Bronchial epithelial cell (primary cell): ENCODE measurements at regions not wholly inside any gene's neighbourhood (a gene's known extent, or its start where the extent isn't known, plus 50 kb on each side); places are given as distances from the start of the nearest gene placed in this dataset.

Source experiments
- DNase-seq: peaks from one replicate; pipeline ENCODE4 v3.0.0-alpha.2; 2010; ENCODE audit warnings: low read depth
- FAIRE-seq: peaks from 2 replicates; lab custom pipeline; 2011; peaks lifted over from hg19 to GRCh38; lab: Jason Lieb, UNC
- H3K27me3 ChIP-seq: 2 replicates; pipeline ENCODE4 v1.5.1; 2011; ENCODE audit warnings: low read length; ENCODE audit not compliant: control insufficient read depth, insufficient read depth
- H3K36me3 ChIP-seq: 2 replicates; pipeline ENCODE4 v1.5.1; 2011; ENCODE audit warnings: low read length; ENCODE audit not compliant: control insufficient read depth, insufficient read depth
- H3K4me3 ChIP-seq: 2 replicates; pipeline ENCODE4 v1.5.1; 2011; ENCODE audit warnings: mild to moderate bottlenecking, low read depth, low read length, control low read depth
- TF ChIP-seq, protein P1 (sequence below): IDR thresholded peaks from 2 replicates; pipeline ENCODE4 v1.5.1; 2011; ENCODE audit warnings: mild to moderate bottlenecking, moderate library complexity, low read length, control low read depth, inconsistent platforms; ENCODE audit not compliant: insufficient read depth, severe bottlenecking

DNA sequence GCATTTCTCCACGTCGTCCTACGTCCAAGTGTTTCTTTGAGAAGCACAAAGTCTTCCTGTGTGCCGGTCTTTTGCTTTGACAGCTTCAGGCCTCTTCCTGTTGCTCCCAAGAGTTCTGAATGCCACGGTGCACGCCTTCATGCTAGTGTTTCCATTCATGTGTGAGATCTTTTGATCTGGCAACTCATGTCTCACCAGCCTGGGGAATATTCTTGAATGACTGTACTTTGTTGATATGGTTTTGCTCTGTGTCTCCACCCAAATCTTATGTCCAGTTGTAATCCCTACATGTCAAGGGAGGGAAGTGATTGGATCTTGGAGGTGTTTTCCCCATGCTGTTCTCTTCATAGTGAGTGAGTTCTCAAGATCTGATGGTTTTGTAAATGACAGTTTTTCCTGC, 129.6 kb upstream of the THBS2 start:
- FAIRE-seq (peak; percentile 32), DNase-seq (no peak)
- H3K4me3 ChIP-seq: no peak overlapping the region
- H3K36me3 ChIP-seq: no peaks in the 10 kb centered on the region
- H3K27me3 ChIP-seq: no peaks in the 10 kb centered on the region
- TF ChIP-seq, protein P1, sequence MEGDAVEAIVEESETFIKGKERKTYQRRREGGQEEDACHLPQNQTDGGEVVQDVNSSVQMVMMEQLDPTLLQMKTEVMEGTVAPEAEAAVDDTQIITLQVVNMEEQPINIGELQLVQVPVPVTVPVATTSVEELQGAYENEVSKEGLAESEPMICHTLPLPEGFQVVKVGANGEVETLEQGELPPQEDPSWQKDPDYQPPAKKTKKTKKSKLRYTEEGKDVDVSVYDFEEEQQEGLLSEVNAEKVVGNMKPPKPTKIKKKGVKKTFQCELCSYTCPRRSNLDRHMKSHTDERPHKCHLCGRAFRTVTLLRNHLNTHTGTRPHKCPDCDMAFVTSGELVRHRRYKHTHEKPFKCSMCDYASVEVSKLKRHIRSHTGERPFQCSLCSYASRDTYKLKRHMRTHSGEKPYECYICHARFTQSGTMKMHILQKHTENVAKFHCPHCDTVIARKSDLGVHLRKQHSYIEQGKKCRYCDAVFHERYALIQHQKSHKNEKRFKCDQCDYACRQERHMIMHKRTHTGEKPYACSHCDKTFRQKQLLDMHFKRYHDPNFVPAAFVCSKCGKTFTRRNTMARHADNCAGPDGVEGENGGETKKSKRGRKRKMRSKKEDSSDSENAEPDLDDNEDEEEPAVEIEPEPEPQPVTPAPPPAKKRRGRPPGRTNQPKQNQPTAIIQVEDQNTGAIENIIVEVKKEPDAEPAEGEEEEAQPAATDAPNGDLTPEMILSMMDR: no peak

DNA sequence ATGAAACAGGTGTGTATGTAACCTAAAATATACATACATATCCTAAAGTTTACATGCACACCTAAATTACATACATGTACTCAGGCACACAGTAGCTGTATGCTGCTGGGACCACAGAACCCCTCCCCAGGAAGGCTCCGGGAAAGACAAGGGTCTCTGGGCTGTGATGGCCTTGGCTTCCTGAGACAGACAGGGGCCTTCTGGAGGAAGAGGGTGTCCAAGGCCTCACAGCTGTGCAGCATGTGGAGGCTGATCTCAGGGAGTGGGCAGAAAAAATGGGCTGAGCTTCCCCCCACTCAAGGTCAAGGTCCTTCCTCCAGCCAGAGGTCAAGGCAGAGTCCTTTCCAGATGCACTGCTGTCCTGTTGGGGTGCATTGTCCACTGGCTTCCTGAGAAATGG, 129.1 kb upstream of the THBS2 start:
- Histone ChIP-seq H3K27me3 (no peaks in the 10 kb centered on the region), H3K4me3 (no peak overlapping the region), H3K36me3 (no peaks in the 10 kb centered on the region)
- DNase-seq: no peak
- TF ChIP-seq, protein P1: no peak
- FAIRE-seq: no peak

GRCh38 chr6:169381988-169382387, 128.3 kb upstream of the THBS2 start:
- Histone ChIP-seq H3K27me3 (no peaks in the 10 kb centered on the region), H3K4me3 (no peak overlapping the region), H3K36me3 (no peaks in the 10 kb centered on the region)
- TF ChIP-seq, protein P1: no peak
- FAIRE-seq: no peak
- DNase-seq: no peak

DNA sequence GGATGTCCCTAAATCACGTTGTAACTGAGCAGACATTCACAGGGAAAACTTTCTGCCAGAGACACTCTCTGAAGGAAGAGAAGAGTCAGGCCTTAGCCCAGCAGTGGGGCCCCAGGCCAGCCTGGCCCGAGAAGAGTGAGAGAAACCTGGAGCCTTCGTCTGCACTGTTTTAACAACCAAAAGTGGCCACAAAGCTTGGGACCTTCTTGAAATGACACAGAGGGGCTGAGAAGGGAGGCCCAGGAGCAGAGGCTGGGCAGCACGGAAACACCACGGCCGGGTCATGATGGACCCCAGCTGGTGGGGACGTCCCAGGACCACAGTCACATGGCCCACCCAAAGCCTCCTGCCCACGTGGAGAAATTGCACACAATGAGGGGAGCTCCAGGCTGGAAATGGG, 126.8 kb upstream of the THBS2 start:
- no peak for DNase-seq
- TF ChIP-seq, protein P1: no peak
- no peak overlapping the region for H3K4me3 ChIP-seq
- no peaks in the 10 kb centered on the region for H3K36me3 ChIP-seq
- FAIRE-seq: no peak
- H3K27me3 ChIP-seq: no peaks in the 10 kb centered on the region

- TF ChIP-seq, protein P1: no peak
- H3K4me3 ChIP-seq: no peak overlapping the region
- no peaks in the 10 kb centered on the region for H3K36me3 ChIP-seq
- no peak for DNase-seq
- H3K27me3 ChIP-seq: no peaks in the 10 kb centered on the region
- no peak for FAIRE-seq
Observed at GRCh38 chr6:169379495-169380070, 125.9 kb upstream of the THBS2 start.
